ENCODE measurements at regions not wholly inside any gene's neighbourhood (a gene's known extent, or its start where the extent isn't known, plus 50 kb on each side); places are given as distances from the start of the nearest gene placed in this dataset.

DNA sequence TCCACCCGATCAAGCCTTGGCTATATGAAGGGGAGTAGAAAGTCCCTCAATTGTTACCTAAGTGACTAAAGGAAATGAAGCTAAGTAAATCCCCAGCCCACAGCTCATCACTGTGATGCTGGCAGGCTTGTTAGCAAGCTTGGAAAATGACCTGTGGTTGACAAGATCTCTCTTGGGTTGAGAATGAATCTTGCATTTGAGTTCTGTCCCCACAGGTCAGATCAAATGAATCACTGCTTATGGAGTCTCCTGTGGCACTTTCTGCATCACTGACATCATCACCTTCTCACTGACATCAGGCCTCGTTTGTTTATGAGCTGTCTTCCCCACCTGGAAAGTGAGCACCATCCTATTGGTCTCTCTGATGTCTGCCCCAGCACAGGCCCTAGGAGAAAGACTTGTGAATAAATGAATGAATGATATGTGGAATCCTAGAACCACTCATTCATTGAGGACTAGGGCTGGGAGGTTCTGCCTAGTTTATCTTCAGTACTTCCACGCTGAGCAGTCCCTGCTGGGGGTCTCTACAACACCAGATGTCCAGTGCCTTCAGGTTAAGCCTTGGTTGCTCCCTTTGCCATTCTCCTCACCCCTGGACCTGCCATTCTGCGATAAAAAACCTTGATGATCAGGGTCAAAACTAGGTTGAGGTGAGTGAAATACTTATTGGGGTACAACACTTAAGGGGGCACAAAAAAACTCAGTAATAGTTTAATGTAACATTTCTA lies 318.4 kb upstream of the MOCS1 start:
- TF ChIP-seq, protein P1, sequence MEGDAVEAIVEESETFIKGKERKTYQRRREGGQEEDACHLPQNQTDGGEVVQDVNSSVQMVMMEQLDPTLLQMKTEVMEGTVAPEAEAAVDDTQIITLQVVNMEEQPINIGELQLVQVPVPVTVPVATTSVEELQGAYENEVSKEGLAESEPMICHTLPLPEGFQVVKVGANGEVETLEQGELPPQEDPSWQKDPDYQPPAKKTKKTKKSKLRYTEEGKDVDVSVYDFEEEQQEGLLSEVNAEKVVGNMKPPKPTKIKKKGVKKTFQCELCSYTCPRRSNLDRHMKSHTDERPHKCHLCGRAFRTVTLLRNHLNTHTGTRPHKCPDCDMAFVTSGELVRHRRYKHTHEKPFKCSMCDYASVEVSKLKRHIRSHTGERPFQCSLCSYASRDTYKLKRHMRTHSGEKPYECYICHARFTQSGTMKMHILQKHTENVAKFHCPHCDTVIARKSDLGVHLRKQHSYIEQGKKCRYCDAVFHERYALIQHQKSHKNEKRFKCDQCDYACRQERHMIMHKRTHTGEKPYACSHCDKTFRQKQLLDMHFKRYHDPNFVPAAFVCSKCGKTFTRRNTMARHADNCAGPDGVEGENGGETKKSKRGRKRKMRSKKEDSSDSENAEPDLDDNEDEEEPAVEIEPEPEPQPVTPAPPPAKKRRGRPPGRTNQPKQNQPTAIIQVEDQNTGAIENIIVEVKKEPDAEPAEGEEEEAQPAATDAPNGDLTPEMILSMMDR (IDR thresholded peaks at IDR 0.05), result no peak
- no peak for TF ChIP-seq POLR2A (IDR thresholded peaks at IDR 0.05)

All from right lobe of liver (tissue), 4 donors.